Upper lobe of right lung (tissue), 1 donor: ENCODE measurements at regions not wholly inside any gene's neighbourhood (a gene's known extent, or its start where the extent isn't known, plus 50 kb on each side); places are given as distances from the start of the nearest gene placed in this dataset.

Experiments used
- ATAC-seq: fragments of 200-7000 bp; cut with Tn5 transposase; one replicate; pipeline ENCODE4 v1.9.1; 2020; ENCODE audit warnings: mild to moderate bottlenecking, moderate library complexity
- DNase-seq: peaks from one replicate; pipeline ENCODE4 v3.0.0-alpha.2; 2020
- H3K27ac ChIP-seq: fragments of 200-600 bp; one replicate; pipeline ENCODE4 v1.8.0; 2022
- H3K27me3 ChIP-seq: fragments of 200-600 bp; one replicate; pipeline ENCODE4 v1.8.0; 2022; ENCODE audit warnings: mild to moderate bottlenecking
- H3K36me3 ChIP-seq: fragments of 200-600 bp; one replicate; pipeline ENCODE4 v1.8.0; 2022
- H3K4me1 ChIP-seq: fragments of 200-600 bp; one replicate; pipeline ENCODE4 v1.8.0; 2022
- H3K4me3 ChIP-seq: fragments of 200-600 bp; one replicate; pipeline ENCODE4 v1.8.0; 2022; ENCODE audit warnings: mild to moderate bottlenecking
- H3K9me3 ChIP-seq: fragments of 200-600 bp; one replicate; pipeline ENCODE4 v1.8.0; 2022
- CTCF ChIP-seq: fragments of 200-600 bp; IDR thresholded peaks from one replicate; pipeline ENCODE4 v1.8.0; 2022; ENCODE audit warnings: antibody characterized with exemption
- intact Hi-C: fragments of 100-400 bp; cut with DNase I; formaldehyde crosslinking; loops from one replicate; pipeline ENCODE4 v1.11.0; 2022
- donor health status: DM: no; HTN: yes; CAD: no; lungs with severe emphysema.

GRCh38 chr3:144552346-144553057 lies 580.9 kb downstream of the DIPK2A start:
- Histone ChIP-seq H3K9me3 (no peaks in the 10 kb centered on the region), H3K27ac (no peak overlapping the region), H3K27me3 (no peaks in the 10 kb centered on the region), H3K36me3 (no peaks in the 10 kb centered on the region), H3K4me1 (no peaks in the 10 kb centered on the region), H3K4me3 (no peak overlapping the region)
- intact Hi-C loops = no loop called here
- no peak for ATAC-seq
- TF ChIP-seq CTCF = no peak
- DNase-seq = no peak

DNA sequence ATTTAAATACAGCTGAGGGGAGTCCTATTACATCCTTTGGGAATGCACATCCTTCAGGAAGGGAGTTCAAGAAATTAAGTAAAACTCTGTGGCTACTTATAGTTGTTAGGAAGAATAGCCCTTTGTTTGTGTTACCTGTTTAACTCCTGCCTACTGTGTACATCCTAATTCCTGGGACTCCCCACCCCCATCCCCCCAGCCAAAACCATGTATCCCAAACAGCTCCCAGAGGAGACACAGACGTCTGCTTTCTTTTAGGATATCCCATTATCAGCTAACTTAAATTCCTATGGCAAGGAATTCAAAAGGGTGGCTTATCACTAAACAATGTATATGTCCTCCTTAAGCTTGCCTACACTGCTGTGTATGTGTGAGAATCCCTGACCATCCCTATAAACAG lies 581.7 kb downstream of the DIPK2A start:
- no peaks in the 10 kb centered on the region for H3K36me3 ChIP-seq
- no peak for ATAC-seq
- intact Hi-C loops = no loop called here

DNA sequence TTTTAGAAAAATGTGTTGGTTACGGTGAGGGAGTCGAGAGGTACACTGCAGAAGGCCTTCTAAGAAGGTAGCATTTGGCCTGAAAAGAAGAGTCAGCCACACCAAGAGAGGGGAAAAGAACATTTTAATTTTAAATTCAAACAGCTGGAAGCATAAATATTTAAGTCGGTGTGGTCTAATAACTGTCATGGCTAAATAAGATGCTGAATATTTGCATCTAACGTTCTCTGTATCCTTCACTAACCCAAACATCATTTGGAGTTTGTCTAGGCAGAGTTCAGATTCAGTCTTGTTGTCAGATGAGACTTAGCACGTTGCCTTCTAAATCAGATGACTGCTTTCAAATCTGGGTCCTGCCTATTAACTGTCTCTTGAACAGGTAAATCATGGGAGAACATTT lies 583.3 kb downstream of the DIPK2A start:
- Histone ChIP-seq H3K4me1 (no peaks in the 10 kb centered on the region), H3K4me3 (no peak overlapping the region), H3K27me3 (no peaks in the 10 kb centered on the region), H3K27ac (no peak overlapping the region), H3K9me3 (no peaks in the 10 kb centered on the region), H3K36me3 (no peaks in the 10 kb centered on the region)
- intact Hi-C loops = no loop called here
- no peak for DNase-seq
- no peak for ATAC-seq
- no peak for TF ChIP-seq CTCF

More for the DNA sequence above, 581.7 kb downstream of the DIPK2A start:
- Histone ChIP-seq H3K27me3 (no peaks in the 10 kb centered on the region), H3K9me3 (no peaks in the 10 kb centered on the region), H3K4me1 (no peaks in the 10 kb centered on the region), H3K4me3 (no peak overlapping the region), H3K27ac (no peak overlapping the region)
- DNase-seq = no peak
- no peak for TF ChIP-seq CTCF

GRCh38 chr3:144556392-144556791 lies 584.8 kb downstream of the DIPK2A start:
- Histone ChIP-seq H3K4me1 (no peaks in the 10 kb centered on the region), H3K27ac (no peak overlapping the region), H3K9me3 (no peaks in the 10 kb centered on the region), H3K4me3 (no peak overlapping the region), H3K36me3 (no peaks in the 10 kb centered on the region), H3K27me3 (no peaks in the 10 kb centered on the region)
- DNase-seq (no peak), ATAC-seq (no peak)
- intact Hi-C loops = no loop called here
- no peak for TF ChIP-seq CTCF

DNA sequence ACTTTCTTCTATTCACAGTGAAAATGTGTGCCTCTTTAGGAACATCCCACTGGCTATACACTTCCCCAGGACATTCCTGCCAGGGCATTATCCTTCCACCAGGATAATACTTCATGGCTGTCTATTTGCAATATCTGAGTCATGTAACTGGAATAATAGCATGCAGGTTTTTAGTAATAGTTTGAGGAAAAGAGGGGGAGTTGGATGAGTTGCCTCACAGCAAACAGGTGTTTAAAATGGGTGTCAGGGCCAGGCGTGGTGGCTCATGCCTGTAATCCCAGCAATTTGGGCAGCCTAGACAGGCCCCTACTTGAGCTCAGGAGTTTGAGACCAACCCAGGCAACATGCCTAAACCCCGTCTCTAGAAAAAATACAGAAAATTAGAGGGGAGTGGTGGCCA lies 585.9 kb downstream of the DIPK2A start:
- ATAC-seq (no peak), DNase-seq (no peak)
- H3K27ac ChIP-seq = no peak overlapping the region
- no peaks in the 10 kb centered on the region for H3K9me3 ChIP-seq
- H3K27me3 ChIP-seq = no peaks in the 10 kb centered on the region
- H3K4me3 ChIP-seq = no peak overlapping the region
- TF ChIP-seq CTCF = no peak
- no peaks in the 10 kb centered on the region for H3K4me1 ChIP-seq
- H3K36me3 ChIP-seq = no peaks in the 10 kb centered on the region
- intact Hi-C loops = no loop called here

GRCh38 chr3:144564011-144564410 lies 592.4 kb downstream of the DIPK2A start:
- Histone ChIP-seq H3K27ac (no peak overlapping the region), H3K36me3 (no peaks in the 10 kb centered on the region), H3K9me3 (no peaks in the 10 kb centered on the region), H3K27me3 (no peaks in the 10 kb centered on the region), H3K4me3 (no peak overlapping the region), H3K4me1 (no peaks in the 10 kb centered on the region)
- ATAC-seq (no peak), DNase-seq (no peak)
- intact Hi-C loops = no loop called here
- TF ChIP-seq CTCF = no peak
